ENCODE measurements at regions not wholly inside any gene's neighbourhood (a gene's known extent, or its start where the extent isn't known, plus 50 kb on each side); places are given as distances from the start of the nearest gene placed in this dataset.

DNA sequence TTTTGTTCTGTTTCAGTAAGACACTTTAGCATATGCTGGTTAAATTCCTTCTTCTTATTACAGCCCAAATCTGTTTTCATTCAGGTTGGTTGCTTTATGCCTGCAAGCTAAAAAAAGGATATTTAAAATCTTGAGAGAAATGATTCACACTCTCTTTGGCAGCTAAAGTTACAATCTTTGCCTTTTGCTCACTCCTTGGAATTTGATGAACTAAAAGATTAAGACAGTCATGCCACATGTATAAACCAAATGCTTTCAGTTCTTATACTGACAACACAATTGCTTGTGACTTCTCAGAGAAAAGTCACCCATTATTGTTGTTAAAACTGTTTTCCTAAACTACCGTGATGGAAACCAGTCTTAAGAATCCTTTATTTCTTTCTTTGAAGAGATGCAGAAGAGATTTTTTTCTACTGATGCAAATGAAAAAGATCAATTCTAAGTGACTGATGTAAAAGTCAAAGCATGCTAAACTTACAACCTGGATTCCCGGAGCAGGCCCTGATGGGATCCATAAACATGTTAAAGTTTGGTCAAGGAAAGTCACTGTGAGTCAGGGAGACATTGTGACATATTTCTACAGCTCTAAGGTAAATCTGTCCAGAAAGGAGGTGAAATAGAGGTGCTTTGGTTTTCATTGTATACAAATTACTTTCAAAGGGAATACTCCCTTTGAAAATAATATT lies 144.2 kb upstream of the CDH10 start:
- CTCF ChIA-PET, result no interaction called here
- WGBS (ENCODE audit: missing lambda C conversion rate), result 16% methylated on average over 2 of the region's 2 CpGs
- Histone ChIP-seq H3K4me3 (no peak overlapping the region), H3K27ac (no peak overlapping the region), H3K4me2 (no peak overlapping the region), H3K4me1 (no peaks in the 10 kb centered on the region), H3K9me3 (no peaks in the 10 kb centered on the region)
- no peak for FAIRE-seq
- POLR2A ChIA-PET, result no interaction called here
- DNase-seq (ENCODE audit: low read depth in 1 of 2, low spot score in 1 of 2), result peak in 1 of 2 experiments; percentile 3
- TF ChIP-seq EHF (CRISPR knock-in tag; IDR thresholded peaks at IDR 0.05) (no peak), PHF8 (IDR thresholded peaks at IDR 0.05; ENCODE audit: borderline replicate concordance, low read depth) (no peak), FOSL2 (IDR thresholded peaks at IDR 0.05) (no peak), FOSL2 (CRISPR knock-in tag; IDR thresholded peaks at IDR 0.05) (no peak), SREBF2 (IDR thresholded peaks at IDR 0.05) (no peak), NPAS2 (CRISPR knock-in tag; IDR thresholded peaks at IDR 0.05; ENCODE audit: borderline replicate concordance) (no peak), MYC (IDR thresholded peaks at IDR 0.05; ENCODE audit: borderline replicate concordance, low read length) (no peak), CBX8 (IDR thresholded peaks at IDR 0.05) (no peak), ATOH8 (CRISPR knock-in tag; IDR thresholded peaks at IDR 0.05; ENCODE audit: low read depth) (no peak), POLR2AphosphoS2 (conservative IDR thresholded peaks at IDR 0.05; ENCODE audit: low read length) (no peak)
- no peak for ATAC-seq

- H3K4me1 ChIP-seq, result no peaks in the 10 kb centered on the region
- CTCF ChIA-PET, result no interaction called here
- FAIRE-seq (no peak), ATAC-seq (no peak), DNase-seq (ENCODE audit: low read depth in 1 of 2, low spot score in 1 of 2) (no peak)
- H3K4me2 ChIP-seq, result no peak overlapping the region
- H3K9me3 ChIP-seq, result no peaks in the 10 kb centered on the region
- H3K4me3 ChIP-seq, result no peak overlapping the region
- no peak for TF ChIP-seq NFE2L2 (conservative IDR thresholded peaks at IDR 0.05; ENCODE audit: low read length)
- TF ChIP-seq, protein P1, sequence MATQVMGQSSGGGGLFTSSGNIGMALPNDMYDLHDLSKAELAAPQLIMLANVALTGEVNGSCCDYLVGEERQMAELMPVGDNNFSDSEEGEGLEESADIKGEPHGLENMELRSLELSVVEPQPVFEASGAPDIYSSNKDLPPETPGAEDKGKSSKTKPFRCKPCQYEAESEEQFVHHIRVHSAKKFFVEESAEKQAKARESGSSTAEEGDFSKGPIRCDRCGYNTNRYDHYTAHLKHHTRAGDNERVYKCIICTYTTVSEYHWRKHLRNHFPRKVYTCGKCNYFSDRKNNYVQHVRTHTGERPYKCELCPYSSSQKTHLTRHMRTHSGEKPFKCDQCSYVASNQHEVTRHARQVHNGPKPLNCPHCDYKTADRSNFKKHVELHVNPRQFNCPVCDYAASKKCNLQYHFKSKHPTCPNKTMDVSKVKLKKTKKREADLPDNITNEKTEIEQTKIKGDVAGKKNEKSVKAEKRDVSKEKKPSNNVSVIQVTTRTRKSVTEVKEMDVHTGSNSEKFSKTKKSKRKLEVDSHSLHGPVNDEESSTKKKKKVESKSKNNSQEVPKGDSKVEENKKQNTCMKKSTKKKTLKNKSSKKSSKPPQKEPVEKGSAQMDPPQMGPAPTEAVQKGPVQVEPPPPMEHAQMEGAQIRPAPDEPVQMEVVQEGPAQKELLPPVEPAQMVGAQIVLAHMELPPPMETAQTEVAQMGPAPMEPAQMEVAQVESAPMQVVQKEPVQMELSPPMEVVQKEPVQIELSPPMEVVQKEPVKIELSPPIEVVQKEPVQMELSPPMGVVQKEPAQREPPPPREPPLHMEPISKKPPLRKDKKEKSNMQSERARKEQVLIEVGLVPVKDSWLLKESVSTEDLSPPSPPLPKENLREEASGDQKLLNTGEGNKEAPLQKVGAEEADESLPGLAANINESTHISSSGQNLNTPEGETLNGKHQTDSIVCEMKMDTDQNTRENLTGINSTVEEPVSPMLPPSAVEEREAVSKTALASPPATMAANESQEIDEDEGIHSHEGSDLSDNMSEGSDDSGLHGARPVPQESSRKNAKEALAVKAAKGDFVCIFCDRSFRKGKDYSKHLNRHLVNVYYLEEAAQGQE (IDR thresholded peaks at IDR 0.05), result no peak
- no peak for TF ChIP-seq HOXB13 (CRISPR knock-in tag; IDR thresholded peaks at IDR 0.05; ENCODE audit: low read depth)
- TF ChIP-seq TP53 (CRISPR knock-in tag; IDR thresholded peaks at IDR 0.05), result no peak
- no peak for TF ChIP-seq RARB (CRISPR knock-in tag; IDR thresholded peaks at IDR 0.05)
- TF ChIP-seq EP300 (IDR thresholded peaks at IDR 0.05), result no peak
- no peak for TF ChIP-seq FOSL2 (IDR thresholded peaks at IDR 0.05)
- TF ChIP-seq FOSL2 (CRISPR knock-in tag; IDR thresholded peaks at IDR 0.05), result no peak
- no peak for TF ChIP-seq RAD21 (conservative IDR thresholded peaks at IDR 0.05 in 1 of 2, IDR thresholded peaks at IDR 0.05 in 1 of 2)
- no peak for TF ChIP-seq HOXA7 (CRISPR knock-in tag; IDR thresholded peaks at IDR 0.05)
- no peak for TF ChIP-seq KDM5A (IDR thresholded peaks at IDR 0.05)
- TF ChIP-seq GATA3 (IDR thresholded peaks at IDR 0.05; ENCODE audit: borderline replicate concordance), result no peak
- no peak for TF ChIP-seq MAZ (IDR thresholded peaks at IDR 0.05; ENCODE audit: borderline replicate concordance, low read depth, low read length)
- TF ChIP-seq ZC3H11A (IDR thresholded peaks at IDR 0.05), result no peak
- TF ChIP-seq JUN (IDR thresholded peaks at IDR 0.05), result no peak
- no peak for TF ChIP-seq SREBF2 (IDR thresholded peaks at IDR 0.05)
- H3K27ac ChIP-seq, result no peak overlapping the region
- WGBS (ENCODE audit: missing lambda C conversion rate), result 34% methylated on average over 4 of the region's 4 CpGs
- POLR2A ChIA-PET, result no interaction called here
These were observed 141.3 kb upstream of the CDH10 start for GRCh38 chr5:24786108-24786507.
